GM21717 (cell line): ENCODE measurements at regions not wholly inside any gene's neighbourhood (a gene's known extent, or its start where the extent isn't known, plus 50 kb on each side); places are given as distances from the start of the nearest gene placed in this dataset.
"Not testable (repeated sequence)": the region's sequence is repeated elsewhere in the genome, so short reads cannot be mapped to it uniquely, and the experiment has no call there.

ENCODE experiments used
- ATAC-seq: cut with Tn5 transposase; IDR thresholded peaks from one replicate; pipeline ENCODE4 v1.9.1; 2021; ENCODE audit warnings: mild to moderate bottlenecking, moderate library complexity; ENCODE audit not compliant: unreplicated experiment

GRCh38 chrX:131821945-131822622 is 201.0 kb upstream of the STK26 start:
- ATAC-seq = peak; percentile 75

- ATAC-seq = no peak
Measured at GRCh38 chrX:131826572-131826971, 196.5 kb upstream of the STK26 start.

- ATAC-seq = peak; percentile 57
Measured at GRCh38 chrX:131827935-131828334, 195.2 kb upstream of the STK26 start.

GRCh38 chrX:131828482-131828881 is 194.6 kb upstream of the STK26 start:
- ATAC-seq = no peak

GRCh38 chrX:131830400-131831184 is 192.5 kb upstream of the STK26 start:
- peak; percentile 86 for ATAC-seq

GRCh38 chrX:131831185-131831520 is 191.9 kb upstream of the STK26 start:
- no peak for ATAC-seq

- no peak for ATAC-seq
Measured at GRCh38 chrX:131836161-131836560, 186.9 kb upstream of the STK26 start.

GRCh38 chrX:131837325-131837724 is 185.8 kb upstream of the STK26 start:
- no peak for ATAC-seq

- ATAC-seq = peak; percentile 20
Measured at GRCh38 chrX:131840799-131841495, 182.2 kb upstream of the STK26 start.

GRCh38 chrX:131841496-131842437 is 181.3 kb upstream of the STK26 start:
- ATAC-seq = peak; percentile 85

GRCh38 chrX:131843987-131844386 is 179.1 kb upstream of the STK26 start:
- ATAC-seq = no peak

GRCh38 chrX:131845201-131845600 is 177.9 kb upstream of the STK26 start:
- no peak for ATAC-seq

GRCh38 chrX:131845771-131846170 is 177.3 kb upstream of the STK26 start:
- no peak for ATAC-seq

GRCh38 chrX:131850964-131851363 is 172.1 kb upstream of the STK26 start:
- ATAC-seq = not testable (repeated sequence)

- ATAC-seq = no peak
Measured at GRCh38 chrX:131853440-131853839, 169.7 kb upstream of the STK26 start.

GRCh38 chrX:131854581-131854980 is 168.5 kb upstream of the STK26 start:
- ATAC-seq = no peak

GRCh38 chrX:131861088-131861787 is 161.9 kb upstream of the STK26 start:
- no peak for ATAC-seq

GRCh38 chrX:131862321-131862720 is 160.8 kb upstream of the STK26 start:
- ATAC-seq = no peak

GRCh38 chrX:131869182-131869581 is 153.9 kb upstream of the STK26 start:
- ATAC-seq = no peak

- no peak for ATAC-seq
Measured at GRCh38 chrX:131874300-131874699, 148.8 kb upstream of the STK26 start.
